RWPE2 (cell line): ENCODE measurements at regions not wholly inside any gene's neighbourhood (a gene's known extent, or its start where the extent isn't known, plus 50 kb on each side); places are given as distances from the start of the nearest gene placed in this dataset.

Experiments
- ATAC-seq: fragments of 200-7000 bp; cut with Tn5 transposase; 3 replicates; pipeline ENCODE4 v1.9.1; 2021; ENCODE audit warnings: low read depth
- DNase-seq: peaks from one replicate; pipeline ENCODE4 v3.0.0-alpha.2; 2020; ENCODE audit warnings: low spot score
- H3K27ac ChIP-seq: fragments of 450-650 bp; 2 replicates; pipeline ENCODE4 v1.5.1; 2017; ENCODE audit warnings: mild to moderate bottlenecking; ENCODE audit not compliant: poor library complexity, severe bottlenecking
- H3K27me3 ChIP-seq: fragments of 250-450 bp; sonication (Bioruptor Pico); 2 replicates; pipeline ENCODE4 v1.5.1; 2021; ENCODE audit warnings: mild to moderate bottlenecking, moderate library complexity; ENCODE audit not compliant: insufficient read depth, poor library complexity, severe bottlenecking
- H3K36me3 ChIP-seq: fragments of 250-450 bp; sonication (Bioruptor Pico); 2 replicates; pipeline ENCODE4 v1.5.1; 2020; ENCODE audit warnings: low read depth, mild to moderate bottlenecking, moderate library complexity
- H3K4me1 ChIP-seq: fragments of 250-450 bp; sonication (Bioruptor Pico); 2 replicates; pipeline ENCODE4 v1.5.1; 2021; ENCODE audit warnings: mild to moderate bottlenecking, moderate library complexity; ENCODE audit not compliant: insufficient read depth, poor library complexity, severe bottlenecking
- H3K4me3 ChIP-seq: fragments of 250-450 bp; sonication (Bioruptor Pico); 2 replicates; pipeline ENCODE4 v1.5.1; 2021; ENCODE audit warnings: mild to moderate bottlenecking, moderate library complexity; ENCODE audit not compliant: severe bottlenecking
- H3K9me3 ChIP-seq: fragments of 250-450 bp; sonication (Bioruptor Pico); 2 replicates; pipeline ENCODE4 v1.5.1; 2021; ENCODE audit warnings: mild to moderate bottlenecking, moderate library complexity; ENCODE audit not compliant: severe bottlenecking
- CTCF ChIP-seq: fragments of 450-650 bp; IDR thresholded peaks from one replicate; pipeline ENCODE4 v1.5.1; 2017; ENCODE audit warnings: mild to moderate bottlenecking, moderate library complexity; ENCODE audit not compliant: poor library complexity, severe bottlenecking

DNA sequence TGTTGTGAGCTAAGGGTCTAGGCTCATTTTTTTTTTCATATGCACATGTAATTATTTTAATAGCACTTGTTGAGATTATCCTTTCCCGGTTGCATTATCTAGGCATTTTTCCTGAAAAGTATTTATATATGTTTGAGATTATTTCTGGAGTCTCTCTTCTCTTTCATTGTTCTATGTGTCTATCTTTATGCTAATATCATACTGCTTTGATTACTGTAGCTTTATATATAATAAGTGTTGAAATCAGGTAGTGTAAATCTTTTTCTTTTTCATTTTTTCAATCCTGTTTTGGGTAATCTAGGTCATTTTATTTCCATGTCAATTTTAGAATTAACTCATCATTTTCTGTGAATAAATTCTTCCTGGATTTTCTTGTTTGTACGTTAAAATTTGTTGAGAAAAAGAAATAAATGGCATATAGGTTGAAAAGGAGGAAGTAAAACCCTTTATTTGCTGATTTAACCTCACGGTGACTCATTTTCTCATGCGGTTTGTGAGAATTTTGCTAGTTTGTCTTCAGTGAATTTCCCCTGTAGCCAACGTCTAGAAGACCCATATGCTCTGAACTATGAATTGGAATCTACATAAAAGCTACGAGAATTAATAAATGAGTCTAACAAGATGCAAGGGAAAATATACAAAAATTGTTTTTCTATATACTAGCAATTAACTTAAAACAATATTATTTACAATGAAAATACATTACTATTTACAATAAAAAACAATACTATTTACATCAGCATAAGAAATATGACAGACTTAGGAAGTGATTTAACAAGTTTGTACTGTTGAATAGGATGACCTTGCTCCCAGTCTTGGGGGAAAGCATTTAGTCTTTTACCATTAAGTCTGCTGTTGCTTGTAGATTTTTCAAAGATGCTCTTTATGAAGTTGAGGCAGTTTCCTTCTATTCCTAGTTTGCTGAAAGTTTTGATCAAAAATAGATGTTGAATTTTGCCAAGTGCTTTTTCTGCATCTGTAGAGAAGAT is 105.0 kb downstream of the SNAPC1 start:
- Histone ChIP-seq H3K36me3 (no peaks in the 10 kb centered on the region), H3K4me3 (no peak overlapping the region), H3K9me3 (peaks cover 9% of the 10 kb centered on the region), H3K27ac (no peak overlapping the region), H3K4me1 (peaks cover 4% of the 10 kb centered on the region), H3K27me3 (no peaks in the 10 kb centered on the region)
- DNase-seq (no peak), ATAC-seq (no peak)
- TF ChIP-seq CTCF: no peak

DNA sequence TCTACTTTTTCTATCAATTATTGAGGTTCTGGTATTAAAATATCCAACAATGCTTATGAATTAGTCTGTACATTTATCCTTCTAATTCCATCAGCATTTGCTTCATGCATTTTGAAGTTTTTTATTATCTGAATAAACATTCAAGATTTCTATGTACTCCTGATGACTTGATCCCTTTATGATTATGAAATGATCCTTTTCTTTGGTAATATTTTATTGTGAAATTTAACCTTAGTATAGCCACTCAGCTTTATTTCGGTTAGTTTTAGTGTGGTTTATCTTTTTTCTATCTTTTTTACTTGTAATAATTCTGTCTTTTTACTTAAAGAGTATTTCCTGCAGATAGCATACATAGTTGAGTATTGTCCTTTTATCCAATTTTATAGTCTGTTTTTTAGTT is 106.6 kb downstream of the SNAPC1 start:
- H3K36me3 ChIP-seq: no peaks in the 10 kb centered on the region
- ATAC-seq (no peak), DNase-seq (no peak)
- TF ChIP-seq CTCF: no peak
- no peak overlapping the region for H3K4me3 ChIP-seq
- peaks cover 4% of the 10 kb centered on the region for H3K4me1 ChIP-seq
- H3K27ac ChIP-seq: no peak overlapping the region
- no peaks in the 10 kb centered on the region for H3K27me3 ChIP-seq
- peaks cover 9% of the 10 kb centered on the region for H3K9me3 ChIP-seq

DNA sequence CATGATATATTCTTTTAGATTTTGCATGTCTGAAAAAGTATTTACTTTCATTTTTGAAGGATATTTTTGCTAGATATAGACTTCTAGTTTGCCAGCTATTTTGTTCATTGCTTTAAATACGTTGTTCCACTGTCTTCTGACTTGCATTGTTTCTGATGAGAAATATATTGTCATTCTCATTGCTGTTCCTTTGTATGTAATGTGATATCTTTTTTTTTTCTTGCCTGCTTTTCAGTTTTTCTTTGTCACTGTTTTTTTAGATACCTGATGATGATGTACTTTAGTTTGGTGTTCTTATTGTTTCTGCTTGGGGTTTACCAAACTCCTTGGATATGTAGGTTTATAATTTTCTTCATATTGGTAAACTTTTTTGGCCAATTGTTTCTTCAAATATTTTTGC is 107.9 kb downstream of the SNAPC1 start:
- H3K4me3 ChIP-seq: no peak overlapping the region
- no peak overlapping the region for H3K27ac ChIP-seq
- DNase-seq (no peak), ATAC-seq (no peak)
- H3K27me3 ChIP-seq: peaks cover 2% of the 10 kb centered on the region
- H3K9me3 ChIP-seq: peaks cover 9% of the 10 kb centered on the region
- no peaks in the 10 kb centered on the region for H3K36me3 ChIP-seq
- peaks cover 4% of the 10 kb centered on the region for H3K4me1 ChIP-seq
- TF ChIP-seq CTCF: no peak

- H3K4me1 ChIP-seq: peaks cover 2% of the 10 kb centered on the region
- no peak for DNase-seq
- no peak overlapping the region for H3K4me3 ChIP-seq
- TF ChIP-seq CTCF: no peak
- peaks cover 3% of the 10 kb centered on the region for H3K27me3 ChIP-seq
- peaks cover 9% of the 10 kb centered on the region for H3K9me3 ChIP-seq
- ATAC-seq: no peak
- no peak overlapping the region for H3K27ac ChIP-seq
- H3K36me3 ChIP-seq: no peaks in the 10 kb centered on the region
Observed at GRCh38 chr14:61872452-61872851, 110.2 kb downstream of the SNAPC1 start.

- DNase-seq (no peak), ATAC-seq (no peak)
- H3K27me3 ChIP-seq: peaks cover 3% of the 10 kb centered on the region
- H3K36me3 ChIP-seq: no peaks in the 10 kb centered on the region
- H3K4me3 ChIP-seq: no peak overlapping the region
- H3K4me1 ChIP-seq: no peaks in the 10 kb centered on the region
- no peak overlapping the region for H3K27ac ChIP-seq
- TF ChIP-seq CTCF: no peak
- peaks cover 7% of the 10 kb centered on the region for H3K9me3 ChIP-seq
Observed at GRCh38 chr14:61875483-61875882, 113.3 kb downstream of the SNAPC1 start.
